Liver (tissue), 3 donors: ENCODE measurements at regions not wholly inside any gene's neighbourhood (a gene's known extent, or its start where the extent isn't known, plus 50 kb on each side); places are given as distances from the start of the nearest gene placed in this dataset.
"Not testable (repeated sequence)": the region's sequence is repeated elsewhere in the genome, so short reads cannot be mapped to it uniquely, and the experiment has no call there.

ENCODE experiments used
- EGR1 ChIP-seq, 2 donors: IDR thresholded peaks; 2 replicates each; pipeline ENCODE4 v1.6.1; 2016 to 2018; ENCODE audit warnings: antibody characterized with exemption in 2 of 2, low read depth in 2 of 2
- GABPA ChIP-seq, 2 donors: IDR thresholded peaks in 1 of 2; conservative IDR thresholded peaks in 1 of 2; 2 replicates each; pipeline ENCODE4 v1.6.1; 2016; ENCODE audit warnings: antibody characterized with exemption in 2 of 2, mild to moderate bottlenecking in 1 of 2, moderate library complexity in 1 of 2
- RAD21 ChIP-seq, 2 donors: IDR thresholded peaks; 2 replicates each; pipeline ENCODE4 v1.6.1; 2016; ENCODE audit warnings: antibody characterized with exemption in 2 of 2, mild to moderate bottlenecking in 2 of 2
- RXRA ChIP-seq, 2 donors: IDR thresholded peaks; 2 replicates each; pipeline ENCODE4 v1.6.1; 2017 to 2018; ENCODE audit warnings: antibody characterized with exemption in 2 of 2, mild to moderate bottlenecking in 1 of 2
- SP1 ChIP-seq: IDR thresholded peaks from 2 replicates; pipeline ENCODE4 v1.6.1; 2018; ENCODE audit warnings: antibody characterized with exemption, mild to moderate bottlenecking
- TAF1 ChIP-seq: conservative IDR thresholded peaks from 2 replicates; pipeline ENCODE4 v1.6.1; 2016; ENCODE audit warnings: antibody characterized with exemption, mild to moderate bottlenecking
- YY1 ChIP-seq: IDR thresholded peaks from 2 replicates; pipeline ENCODE4 v1.6.1; 2016; ENCODE audit warnings: antibody characterized with exemption, mild to moderate bottlenecking
- TF ChIP-seq, protein P1 (sequence below): fragments of 150-350 bp; IDR thresholded peaks from 2 replicates; pipeline ENCODE4 v1.5.1; 2017; ENCODE audit warnings: improper control_type of control experiment, low read depth, low read length; ENCODE audit not compliant: missing input control
- TF ChIP-seq, protein P2 (sequence below): IDR thresholded peaks from 2 replicates; pipeline ENCODE4 v1.6.1; 2016; ENCODE audit warnings: antibody characterized with exemption
- TF ChIP-seq, protein P3 (sequence below): IDR thresholded peaks from 2 replicates; pipeline ENCODE4 v1.6.1; 2016; ENCODE audit warnings: antibody characterized with exemption
- TF ChIP-seq, protein P4 (sequence below): IDR thresholded peaks from 2 replicates; pipeline ENCODE4 v1.6.1; 2016; ENCODE audit warnings: antibody characterized with exemption, mild to moderate bottlenecking
- donor health status: healthy.
- donor health status: healthy.

DNA sequence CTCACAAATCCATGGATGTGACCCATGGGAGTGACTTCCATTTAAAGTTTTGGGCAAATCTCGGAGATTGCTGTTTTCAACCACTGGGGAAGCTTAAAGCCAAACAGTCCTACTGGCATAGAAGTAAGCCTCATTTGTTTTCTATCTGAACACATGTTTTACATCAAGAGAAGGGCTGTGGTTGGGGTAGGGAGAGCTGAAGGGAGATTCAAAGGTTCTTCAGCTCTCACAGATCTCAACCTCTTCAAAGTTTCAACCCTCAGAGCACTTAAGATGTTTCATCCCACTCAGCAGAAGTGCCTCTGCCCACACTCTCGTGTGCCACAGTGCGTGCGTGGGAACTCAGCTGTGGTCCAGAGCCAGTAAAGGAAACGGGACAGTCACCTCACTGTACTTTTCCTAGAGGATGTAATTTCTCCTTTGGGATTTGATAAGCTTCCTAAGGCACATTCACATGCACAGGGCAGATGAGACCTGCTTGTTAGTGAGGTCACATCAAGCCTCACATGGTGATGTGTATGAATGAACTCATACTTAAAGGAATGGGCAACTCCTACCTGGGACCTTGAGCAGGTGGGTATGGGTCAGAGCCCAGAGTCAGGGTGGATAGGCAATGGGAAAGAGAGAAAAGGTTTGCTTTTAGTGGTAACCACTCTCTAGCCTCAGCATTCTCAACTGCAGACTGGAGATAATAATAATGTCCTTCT lies 260.2 kb downstream of the BCL2L11 start:
- TF ChIP-seq, protein P1, sequence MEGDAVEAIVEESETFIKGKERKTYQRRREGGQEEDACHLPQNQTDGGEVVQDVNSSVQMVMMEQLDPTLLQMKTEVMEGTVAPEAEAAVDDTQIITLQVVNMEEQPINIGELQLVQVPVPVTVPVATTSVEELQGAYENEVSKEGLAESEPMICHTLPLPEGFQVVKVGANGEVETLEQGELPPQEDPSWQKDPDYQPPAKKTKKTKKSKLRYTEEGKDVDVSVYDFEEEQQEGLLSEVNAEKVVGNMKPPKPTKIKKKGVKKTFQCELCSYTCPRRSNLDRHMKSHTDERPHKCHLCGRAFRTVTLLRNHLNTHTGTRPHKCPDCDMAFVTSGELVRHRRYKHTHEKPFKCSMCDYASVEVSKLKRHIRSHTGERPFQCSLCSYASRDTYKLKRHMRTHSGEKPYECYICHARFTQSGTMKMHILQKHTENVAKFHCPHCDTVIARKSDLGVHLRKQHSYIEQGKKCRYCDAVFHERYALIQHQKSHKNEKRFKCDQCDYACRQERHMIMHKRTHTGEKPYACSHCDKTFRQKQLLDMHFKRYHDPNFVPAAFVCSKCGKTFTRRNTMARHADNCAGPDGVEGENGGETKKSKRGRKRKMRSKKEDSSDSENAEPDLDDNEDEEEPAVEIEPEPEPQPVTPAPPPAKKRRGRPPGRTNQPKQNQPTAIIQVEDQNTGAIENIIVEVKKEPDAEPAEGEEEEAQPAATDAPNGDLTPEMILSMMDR, result not testable (repeated sequence)
- TF ChIP-seq EGR1 (IDR thresholded peaks at IDR 0.05; ENCODE audit: low read depth in 2 of 2); SP1; RXRA (IDR thresholded peaks at IDR 0.05); YY1; TAF1; RAD21 (IDR thresholded peaks at IDR 0.05); GABPA (IDR thresholded peaks at IDR 0.05 in 1 of 2, conservative IDR thresholded peaks at IDR 0.05 in 1 of 2): not testable (repeated sequence)
- TF ChIP-seq, protein P2, sequence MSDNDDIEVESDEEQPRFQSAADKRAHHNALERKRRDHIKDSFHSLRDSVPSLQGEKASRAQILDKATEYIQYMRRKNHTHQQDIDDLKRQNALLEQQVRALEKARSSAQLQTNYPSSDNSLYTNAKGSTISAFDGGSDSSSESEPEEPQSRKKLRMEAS, result not testable (repeated sequence)
- TF ChIP-seq, protein P3, sequence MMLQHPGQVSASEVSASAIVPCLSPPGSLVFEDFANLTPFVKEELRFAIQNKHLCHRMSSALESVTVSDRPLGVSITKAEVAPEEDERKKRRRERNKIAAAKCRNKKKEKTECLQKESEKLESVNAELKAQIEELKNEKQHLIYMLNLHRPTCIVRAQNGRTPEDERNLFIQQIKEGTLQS, result not testable (repeated sequence)
- TF ChIP-seq, protein P4, sequence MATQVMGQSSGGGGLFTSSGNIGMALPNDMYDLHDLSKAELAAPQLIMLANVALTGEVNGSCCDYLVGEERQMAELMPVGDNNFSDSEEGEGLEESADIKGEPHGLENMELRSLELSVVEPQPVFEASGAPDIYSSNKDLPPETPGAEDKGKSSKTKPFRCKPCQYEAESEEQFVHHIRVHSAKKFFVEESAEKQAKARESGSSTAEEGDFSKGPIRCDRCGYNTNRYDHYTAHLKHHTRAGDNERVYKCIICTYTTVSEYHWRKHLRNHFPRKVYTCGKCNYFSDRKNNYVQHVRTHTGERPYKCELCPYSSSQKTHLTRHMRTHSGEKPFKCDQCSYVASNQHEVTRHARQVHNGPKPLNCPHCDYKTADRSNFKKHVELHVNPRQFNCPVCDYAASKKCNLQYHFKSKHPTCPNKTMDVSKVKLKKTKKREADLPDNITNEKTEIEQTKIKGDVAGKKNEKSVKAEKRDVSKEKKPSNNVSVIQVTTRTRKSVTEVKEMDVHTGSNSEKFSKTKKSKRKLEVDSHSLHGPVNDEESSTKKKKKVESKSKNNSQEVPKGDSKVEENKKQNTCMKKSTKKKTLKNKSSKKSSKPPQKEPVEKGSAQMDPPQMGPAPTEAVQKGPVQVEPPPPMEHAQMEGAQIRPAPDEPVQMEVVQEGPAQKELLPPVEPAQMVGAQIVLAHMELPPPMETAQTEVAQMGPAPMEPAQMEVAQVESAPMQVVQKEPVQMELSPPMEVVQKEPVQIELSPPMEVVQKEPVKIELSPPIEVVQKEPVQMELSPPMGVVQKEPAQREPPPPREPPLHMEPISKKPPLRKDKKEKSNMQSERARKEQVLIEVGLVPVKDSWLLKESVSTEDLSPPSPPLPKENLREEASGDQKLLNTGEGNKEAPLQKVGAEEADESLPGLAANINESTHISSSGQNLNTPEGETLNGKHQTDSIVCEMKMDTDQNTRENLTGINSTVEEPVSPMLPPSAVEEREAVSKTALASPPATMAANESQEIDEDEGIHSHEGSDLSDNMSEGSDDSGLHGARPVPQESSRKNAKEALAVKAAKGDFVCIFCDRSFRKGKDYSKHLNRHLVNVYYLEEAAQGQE, result not testable (repeated sequence)
